GM21723 (cell line): ENCODE measurements at regions not wholly inside any gene's neighbourhood (a gene's known extent, or its start where the extent isn't known, plus 50 kb on each side); places are given as distances from the start of the nearest gene placed in this dataset.
"Not testable (repeated sequence)": the region's sequence is repeated elsewhere in the genome, so short reads cannot be mapped to it uniquely, and the experiment has no call there.

Experiments used
- ATAC-seq: cut with Tn5 transposase; IDR thresholded peaks from one replicate; pipeline ENCODE4 v1.9.1; 2021; ENCODE audit warnings: mild to moderate bottlenecking, moderate library complexity; ENCODE audit not compliant: unreplicated experiment

GRCh38 chr7:145805496-145805895 is 311.1 kb upstream of the CNTNAP2 start:
- ATAC-seq = not testable (repeated sequence)

- no peak for ATAC-seq
These were observed 319.1 kb upstream of the CNTNAP2 start for GRCh38 chr7:145797507-145797906.

- no peak for ATAC-seq
These were observed 321.5 kb upstream of the CNTNAP2 start for GRCh38 chr7:145795132-145795531.

- ATAC-seq = no peak
These were observed 331.5 kb upstream of the CNTNAP2 start for GRCh38 chr7:145784809-145785780.

- not testable (repeated sequence) for ATAC-seq
These were observed 335.2 kb upstream of the CNTNAP2 start for GRCh38 chr7:145781388-145781787.

- ATAC-seq = no peak
These were observed 337.5 kb upstream of the CNTNAP2 start for GRCh38 chr7:145779140-145779539.

GRCh38 chr7:145774777-145775176 is 341.8 kb upstream of the CNTNAP2 start:
- ATAC-seq = no peak

GRCh38 chr7:145753004-145753403 is 363.6 kb upstream of the CNTNAP2 start:
- no peak for ATAC-seq

- no peak for ATAC-seq
These were observed 379.0 kb upstream of the CNTNAP2 start for GRCh38 chr7:145737617-145738016.

- no peak for ATAC-seq
These were observed 381.5 kb upstream of the CNTNAP2 start for GRCh38 chr7:145735061-145735460.

- ATAC-seq = no peak
These were observed 384.1 kb upstream of the CNTNAP2 start for GRCh38 chr7:145732521-145732920.

- ATAC-seq = no peak
These were observed 386.9 kb upstream of the CNTNAP2 start for GRCh38 chr7:145729691-145730090.

- ATAC-seq = no peak
These were observed 398.5 kb upstream of the CNTNAP2 start for GRCh38 chr7:145718129-145718528.

GRCh38 chr7:145700488-145700887 is 416.1 kb upstream of the CNTNAP2 start:
- no peak for ATAC-seq

- ATAC-seq = no peak
These were observed 417.9 kb upstream of the CNTNAP2 start for GRCh38 chr7:145698526-145699262.

- ATAC-seq = not testable (repeated sequence)
These were observed 419.0 kb upstream of the CNTNAP2 start for GRCh38 chr7:145697412-145698107.

GRCh38 chr7:145696071-145696470 is 420.5 kb upstream of the CNTNAP2 start:
- no peak for ATAC-seq

- no peak for ATAC-seq
These were observed 424.2 kb upstream of the CNTNAP2 start for GRCh38 chr7:145692237-145692950.

GRCh38 chr7:145691377-145691914 is 425.2 kb upstream of the CNTNAP2 start:
- no peak for ATAC-seq

- ATAC-seq = no peak
These were observed 435.0 kb upstream of the CNTNAP2 start for GRCh38 chr7:145681646-145682045.
